ENCODE measurements at regions not wholly inside any gene's neighbourhood (a gene's known extent, or its start where the extent isn't known, plus 50 kb on each side); places are given as distances from the start of the nearest gene placed in this dataset.

DNA sequence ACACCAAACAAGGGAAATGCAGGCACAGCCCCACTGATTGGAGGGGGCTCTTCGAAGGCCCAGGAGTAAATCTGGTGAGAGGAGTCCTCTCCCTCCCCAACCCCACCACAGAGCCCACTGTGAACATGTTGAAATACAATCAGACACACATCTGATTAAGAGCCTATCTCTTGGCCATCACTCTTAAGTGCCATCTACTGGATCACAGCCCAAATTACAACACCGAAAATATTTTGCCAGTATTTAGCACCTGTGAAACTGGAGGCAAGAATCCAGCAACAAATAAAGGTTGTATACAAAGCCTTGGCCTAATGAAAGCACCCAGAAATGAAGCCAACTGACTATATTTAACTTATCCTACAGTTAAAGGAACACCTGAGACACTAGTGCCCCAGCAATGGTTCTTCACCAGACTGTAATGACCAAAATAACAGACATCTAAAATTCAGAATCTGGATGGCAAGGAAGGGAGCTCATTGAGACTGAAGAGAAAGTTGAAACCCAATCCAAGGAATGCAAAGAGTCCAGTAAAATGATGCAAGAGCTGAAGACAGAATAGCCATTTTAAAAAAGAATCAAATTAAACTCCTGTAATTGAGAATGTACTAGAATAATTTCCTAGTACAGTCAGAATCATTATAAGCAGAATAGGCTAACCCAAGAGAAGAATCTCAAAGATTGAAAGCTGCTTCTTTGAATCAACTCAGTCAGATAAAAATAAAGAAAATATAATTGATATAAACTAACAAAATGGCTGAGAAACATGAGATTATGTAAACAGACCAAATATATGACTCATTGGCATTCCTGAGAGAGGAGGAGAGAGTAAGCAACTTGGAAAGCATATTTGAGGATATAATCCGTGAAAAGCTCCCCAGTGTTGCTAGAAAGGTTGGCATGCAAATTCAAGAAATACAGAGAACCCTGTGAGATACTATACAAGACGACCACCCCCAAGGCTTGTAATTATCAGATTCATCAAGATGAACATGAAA, 1117.0 kb downstream of the FLRT2 start:
- Histone ChIP-seq H3K36me3 (replicated peaks) (no peaks in the 10 kb centered on the region), H3K27ac (no peak overlapping the region), H3K4me3 (ENCODE audit: low read depth, low read length) (no peak overlapping the region), H3K27me3 (replicated peaks) (no peaks in the 10 kb centered on the region)
- no peak for DNase-seq
- TF ChIP-seq, protein P1, sequence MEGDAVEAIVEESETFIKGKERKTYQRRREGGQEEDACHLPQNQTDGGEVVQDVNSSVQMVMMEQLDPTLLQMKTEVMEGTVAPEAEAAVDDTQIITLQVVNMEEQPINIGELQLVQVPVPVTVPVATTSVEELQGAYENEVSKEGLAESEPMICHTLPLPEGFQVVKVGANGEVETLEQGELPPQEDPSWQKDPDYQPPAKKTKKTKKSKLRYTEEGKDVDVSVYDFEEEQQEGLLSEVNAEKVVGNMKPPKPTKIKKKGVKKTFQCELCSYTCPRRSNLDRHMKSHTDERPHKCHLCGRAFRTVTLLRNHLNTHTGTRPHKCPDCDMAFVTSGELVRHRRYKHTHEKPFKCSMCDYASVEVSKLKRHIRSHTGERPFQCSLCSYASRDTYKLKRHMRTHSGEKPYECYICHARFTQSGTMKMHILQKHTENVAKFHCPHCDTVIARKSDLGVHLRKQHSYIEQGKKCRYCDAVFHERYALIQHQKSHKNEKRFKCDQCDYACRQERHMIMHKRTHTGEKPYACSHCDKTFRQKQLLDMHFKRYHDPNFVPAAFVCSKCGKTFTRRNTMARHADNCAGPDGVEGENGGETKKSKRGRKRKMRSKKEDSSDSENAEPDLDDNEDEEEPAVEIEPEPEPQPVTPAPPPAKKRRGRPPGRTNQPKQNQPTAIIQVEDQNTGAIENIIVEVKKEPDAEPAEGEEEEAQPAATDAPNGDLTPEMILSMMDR (IDR thresholded peaks at IDR 0.05; ENCODE audit: low read depth, low read length, missing control alignments), result peak; percentile 22
- in situ Hi-C loops (cut with HindIII; ENCODE audit: low pct_ligation_motif_present, low sequenced_read_pairs), result no loop called here

DNA sequence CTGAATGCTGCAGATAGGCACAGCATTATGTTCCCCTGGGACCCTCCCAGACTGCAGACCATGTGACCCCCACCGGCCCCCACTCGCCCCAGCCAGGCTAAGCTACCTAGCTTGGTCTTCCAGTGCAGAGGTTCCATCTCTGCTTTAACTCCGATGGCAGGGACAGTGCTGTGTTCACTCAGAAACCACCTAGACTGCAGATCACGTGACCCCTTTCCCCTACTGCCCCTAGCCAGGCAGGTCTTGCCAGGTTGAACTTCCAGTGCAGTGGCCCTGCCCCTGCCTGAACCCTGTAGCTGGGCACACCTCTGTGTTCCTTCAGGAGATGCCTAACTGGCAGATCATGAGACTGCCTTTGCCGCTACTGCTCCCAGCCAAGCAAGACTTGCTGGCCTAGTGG, 1116.2 kb downstream of the FLRT2 start:
- in situ Hi-C loops (cut with HindIII; ENCODE audit: low pct_ligation_motif_present, low sequenced_read_pairs), result no loop called here
- Histone ChIP-seq H3K4me3 (ENCODE audit: low read depth, low read length) (no peak overlapping the region), H3K27me3 (replicated peaks) (no peaks in the 10 kb centered on the region), H3K27ac (no peak overlapping the region), H3K36me3 (replicated peaks) (no peaks in the 10 kb centered on the region)
- TF ChIP-seq, protein P1 (IDR thresholded peaks at IDR 0.05; ENCODE audit: low read depth, low read length, missing control alignments), result no peak
- no peak for DNase-seq

GRCh38 chr14:86641310-86641709, 1111.4 kb downstream of the FLRT2 start:
- TF ChIP-seq, protein P1 (IDR thresholded peaks at IDR 0.05; ENCODE audit: low read depth, low read length, missing control alignments), result no peak
- H3K36me3 ChIP-seq (replicated peaks), result no peaks in the 10 kb centered on the region
- no peaks in the 10 kb centered on the region for H3K27me3 ChIP-seq (replicated peaks)
- in situ Hi-C loops (cut with HindIII; ENCODE audit: low pct_ligation_motif_present, low sequenced_read_pairs), result no loop called here
- no peak overlapping the region for H3K4me3 ChIP-seq (ENCODE audit: low read depth, low read length)
- no peak overlapping the region for H3K27ac ChIP-seq
- DNase-seq, result no peak

GRCh38 chr14:86640288-86640687, 1110.3 kb downstream of the FLRT2 start:
- Histone ChIP-seq H3K36me3 (replicated peaks) (no peaks in the 10 kb centered on the region), H3K27ac (no peak overlapping the region), H3K27me3 (replicated peaks) (no peaks in the 10 kb centered on the region), H3K4me3 (ENCODE audit: low read depth, low read length) (no peak overlapping the region)
- DNase-seq, result no peak
- TF ChIP-seq, protein P1 (IDR thresholded peaks at IDR 0.05; ENCODE audit: low read depth, low read length, missing control alignments), result no peak
- in situ Hi-C loops (cut with HindIII; ENCODE audit: low pct_ligation_motif_present, low sequenced_read_pairs), result no loop called here

GRCh38 chr14:86639666-86640065, 1109.7 kb downstream of the FLRT2 start:
- Histone ChIP-seq H3K4me3 (ENCODE audit: low read depth, low read length) (no peak overlapping the region), H3K27ac (no peak overlapping the region), H3K36me3 (replicated peaks) (no peaks in the 10 kb centered on the region), H3K27me3 (replicated peaks) (no peaks in the 10 kb centered on the region)
- TF ChIP-seq, protein P1 (IDR thresholded peaks at IDR 0.05; ENCODE audit: low read depth, low read length, missing control alignments), result no peak
- in situ Hi-C loops (cut with HindIII; ENCODE audit: low pct_ligation_motif_present, low sequenced_read_pairs), result no loop called here
- no peak for DNase-seq
